ENCODE measurements at regions not wholly inside any gene's neighbourhood (a gene's known extent, or its start where the extent isn't known, plus 50 kb on each side); places are given as distances from the start of the nearest gene placed in this dataset.

DNA sequence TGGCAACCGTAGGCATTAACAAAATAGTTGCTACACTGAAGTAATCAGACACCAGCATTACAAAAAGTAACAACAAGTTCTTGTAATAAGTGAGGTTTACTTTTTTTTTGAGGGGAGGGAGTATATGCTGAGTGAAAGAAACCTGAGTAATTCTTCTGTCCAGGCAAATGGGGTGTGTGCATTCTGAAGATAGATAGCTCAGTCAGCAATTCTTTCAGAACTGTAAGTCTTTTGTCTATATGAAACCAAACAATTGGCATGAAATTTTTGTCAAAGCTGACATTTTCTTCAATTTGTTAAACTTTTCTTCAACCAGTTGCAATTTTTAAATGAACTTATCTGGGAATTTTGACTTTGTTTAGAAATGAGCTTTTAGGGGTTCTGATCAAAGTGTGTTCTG is 208.1 kb upstream of the THSD7B start:
- no peak for DNase-seq

DNA sequence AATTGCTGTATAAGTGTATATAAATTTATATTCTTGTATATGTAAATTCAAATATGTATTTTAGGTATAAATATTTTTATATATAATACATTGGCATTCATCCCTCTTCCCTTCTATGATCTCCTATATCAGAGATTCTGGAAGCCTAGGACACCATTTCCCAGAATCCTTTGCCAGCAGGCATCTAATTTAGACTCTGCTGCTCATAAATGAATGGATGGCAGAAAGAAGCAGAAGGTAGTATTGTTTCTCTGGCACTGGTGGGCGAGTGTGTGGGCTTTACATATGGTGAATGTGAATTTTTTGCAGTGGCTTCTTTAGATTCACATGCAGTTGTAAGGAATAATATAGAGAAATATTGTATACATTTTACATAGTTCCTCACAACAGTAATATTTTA is 215.2 kb upstream of the THSD7B start:
- no peak for DNase-seq

DNA sequence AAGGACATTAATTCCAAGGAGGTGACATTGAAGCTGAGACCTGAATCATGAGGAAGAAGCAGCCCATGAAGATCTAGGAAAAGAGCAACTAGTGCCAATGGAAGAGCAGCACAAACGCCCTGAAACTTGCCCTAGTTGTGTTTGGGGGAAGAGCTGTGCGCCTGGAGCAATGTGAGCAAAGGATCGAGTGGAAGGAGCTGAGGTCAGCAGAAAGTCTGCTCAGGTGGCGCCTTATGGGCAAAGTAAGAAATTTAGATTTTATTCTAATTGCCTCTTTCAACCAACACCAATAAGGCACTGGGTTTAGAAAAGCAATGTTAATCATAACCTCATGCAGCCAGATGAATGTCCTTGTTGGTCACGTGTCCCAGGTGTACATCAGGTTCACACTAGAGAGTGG is 226.0 kb upstream of the THSD7B start:
- no peak for DNase-seq

DNA sequence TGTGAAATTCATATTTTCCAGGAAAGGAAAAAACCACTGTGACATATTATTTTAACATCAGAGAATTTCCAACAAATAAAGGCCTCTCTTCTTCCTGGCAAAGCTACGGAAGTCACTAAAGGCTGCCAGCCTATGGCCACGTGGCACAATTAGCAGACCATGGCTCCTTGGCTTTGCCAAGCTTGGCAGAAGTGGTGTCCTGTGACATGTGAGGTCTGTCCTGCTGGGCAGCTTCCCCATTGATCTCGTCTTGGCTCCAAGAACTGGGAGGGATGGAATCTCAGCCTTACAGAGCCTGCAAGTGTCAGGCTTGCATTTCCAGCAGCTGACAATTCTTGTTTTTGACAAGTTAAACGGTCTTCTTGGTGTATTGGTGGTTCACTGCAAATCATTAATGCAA is 226.9 kb upstream of the THSD7B start:
- no peak for DNase-seq

DNA sequence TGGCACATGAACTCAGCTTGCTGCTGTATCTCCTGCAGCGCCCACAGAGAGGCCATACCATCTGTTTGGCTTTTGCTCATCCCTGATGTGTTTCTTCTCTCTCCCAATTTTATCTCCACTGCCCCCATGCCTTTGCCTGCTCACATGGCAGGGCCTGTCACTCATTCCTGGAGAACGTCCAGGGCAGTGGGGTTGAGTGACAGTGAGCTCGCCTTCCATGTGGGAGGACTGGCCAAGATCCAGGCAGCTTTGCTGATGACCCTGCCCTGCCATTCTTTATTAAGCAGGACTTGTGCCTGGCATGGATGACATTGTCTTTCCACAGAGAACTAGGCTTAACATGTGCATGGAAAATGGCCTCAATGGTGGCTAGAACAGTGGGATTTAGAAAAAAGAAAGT is 230.5 kb upstream of the THSD7B start:
- no peak for DNase-seq

DNA sequence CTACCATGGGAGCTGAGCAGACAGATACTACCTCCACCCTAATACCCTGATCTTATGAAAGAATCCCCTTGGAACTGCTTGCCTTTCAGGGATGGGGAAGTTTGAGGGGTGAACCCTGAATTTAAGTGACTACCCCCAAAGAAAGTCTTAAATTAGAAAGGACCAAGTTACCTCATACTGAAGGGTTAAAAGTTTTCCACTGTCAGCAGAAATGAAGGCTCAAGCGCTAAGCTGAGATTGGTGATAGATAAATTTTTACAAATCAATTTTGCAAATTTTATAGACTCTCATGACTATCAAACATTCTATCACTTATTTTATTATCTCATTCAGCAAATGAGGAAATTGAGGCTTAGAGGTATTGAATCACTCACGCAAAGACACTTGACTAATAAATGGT is 233.2 kb upstream of the THSD7B start:
- DNase-seq, result no peak

DNA sequence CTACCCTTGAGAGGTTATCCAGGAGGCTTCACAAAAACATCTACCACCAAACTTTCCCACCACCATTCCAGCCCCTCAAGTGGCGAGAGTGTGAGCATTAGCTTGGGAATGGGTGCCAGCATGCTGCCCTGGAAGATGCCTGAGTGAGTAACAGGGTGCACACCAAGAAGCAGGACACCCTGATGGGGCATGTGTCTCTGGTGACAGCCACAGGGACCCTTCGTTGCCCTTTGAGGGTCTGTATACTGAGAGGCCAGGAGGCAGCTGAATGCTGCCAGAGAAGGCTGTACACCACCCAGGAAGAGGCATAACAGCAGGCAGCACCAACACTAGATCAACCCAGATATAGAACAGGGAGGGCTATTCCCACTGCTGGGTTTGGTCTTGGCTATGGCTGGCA is 233.6 kb upstream of the THSD7B start:
- DNase-seq, result no peak

DNA sequence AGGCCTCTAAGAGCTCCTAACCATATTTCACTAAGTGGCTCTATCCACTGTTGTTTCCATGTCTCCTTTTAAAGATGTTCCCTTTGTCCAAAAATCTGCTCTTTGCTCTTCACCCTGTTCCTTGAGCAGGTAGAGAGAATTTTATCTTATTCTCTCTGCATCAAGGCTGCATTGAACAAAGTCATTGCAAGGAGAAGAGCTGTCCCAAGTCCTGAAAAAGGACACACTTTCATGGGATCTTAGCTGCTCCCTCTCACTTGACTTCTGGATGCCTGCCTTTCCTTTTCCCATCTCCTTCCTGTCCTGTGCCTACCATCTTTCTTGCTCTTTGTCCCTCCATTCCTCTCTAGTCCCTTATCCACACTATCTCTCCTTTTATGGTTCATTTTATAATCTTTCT is 235.2 kb upstream of the THSD7B start:
- DNase-seq, result peak; percentile 37 to 45

DNA sequence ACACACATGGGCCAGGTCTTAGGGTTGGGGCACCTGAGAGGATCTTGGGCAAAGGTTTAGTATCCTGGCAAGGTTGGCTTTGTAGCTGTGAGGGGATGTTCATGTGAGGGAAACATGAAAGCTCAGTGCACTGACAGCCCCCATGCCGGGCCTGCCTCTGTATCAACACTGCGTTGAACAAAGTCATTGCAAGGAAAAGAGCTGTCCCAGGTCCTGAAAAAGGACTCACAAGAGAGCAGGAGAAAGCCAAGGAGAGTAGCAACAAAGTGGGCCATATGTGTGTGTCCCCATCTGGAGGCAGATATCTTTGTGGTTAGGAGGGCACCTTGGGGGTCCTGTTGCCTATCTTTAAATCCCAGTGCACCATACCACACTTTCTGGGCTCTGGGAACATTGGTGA is 237.8 kb upstream of the THSD7B start:
- peak; percentile 57 to 70 for DNase-seq

DNA sequence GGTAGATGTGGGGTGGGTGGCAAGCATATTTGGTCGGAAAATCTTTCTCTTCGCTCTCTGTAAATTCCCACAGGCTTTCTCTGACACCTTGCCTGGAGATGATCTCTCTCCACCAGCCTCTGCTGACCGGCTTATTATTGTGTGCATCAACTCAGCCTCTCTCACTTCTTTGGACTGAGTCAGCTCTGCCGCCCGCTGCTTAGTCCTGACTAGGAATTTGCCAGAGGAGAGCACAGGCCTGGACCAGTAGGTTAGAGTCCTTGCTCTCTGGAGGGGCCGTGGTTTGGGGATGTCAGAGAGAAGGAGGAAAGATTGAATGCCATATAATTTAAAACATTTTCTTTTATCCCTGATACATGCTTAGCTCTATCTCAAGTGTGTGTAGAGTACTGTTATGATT is 242.6 kb upstream of the THSD7B start:
- DNase-seq, result no peak

DNA sequence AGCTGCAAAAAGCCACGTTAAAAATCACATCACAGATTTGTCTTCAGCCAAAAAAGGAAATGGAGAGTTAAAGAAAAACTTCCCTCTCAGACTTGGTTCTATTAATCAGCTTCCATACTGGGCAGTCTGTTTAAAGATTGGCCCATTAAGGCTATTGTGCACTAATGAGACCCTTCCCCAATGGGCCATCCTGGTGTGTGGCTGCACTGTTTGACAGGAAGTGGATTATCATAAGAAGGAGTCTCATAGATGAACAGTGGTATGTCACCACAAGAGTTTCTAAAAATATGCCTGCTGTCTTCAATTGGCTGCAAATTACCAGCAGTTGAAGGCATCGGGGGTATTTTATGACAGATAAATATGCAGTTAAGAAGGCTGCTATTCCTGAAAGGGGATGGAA is 247.6 kb upstream of the THSD7B start:
- no peak for DNase-seq

DNA sequence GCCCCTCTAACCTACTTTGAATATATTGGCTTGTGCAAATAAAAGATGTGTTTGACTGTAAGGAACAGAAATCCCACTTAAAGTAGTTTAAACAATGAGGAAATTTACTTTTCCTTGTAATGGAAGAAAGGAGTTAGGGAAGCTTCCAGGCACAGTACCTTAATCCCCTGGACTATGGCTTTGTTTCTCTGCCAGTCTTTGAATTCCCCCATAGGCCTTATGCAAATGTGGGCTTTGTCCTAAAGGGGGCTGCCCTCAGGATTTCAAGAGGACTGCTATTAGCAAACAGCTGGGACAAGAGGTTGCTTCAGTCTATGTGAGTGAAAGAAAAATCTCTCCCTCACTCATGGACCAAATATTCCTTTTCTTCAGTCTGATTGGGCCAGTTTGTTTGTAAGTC is 255.1 kb upstream of the THSD7B start:
- no peak for DNase-seq

DNA sequence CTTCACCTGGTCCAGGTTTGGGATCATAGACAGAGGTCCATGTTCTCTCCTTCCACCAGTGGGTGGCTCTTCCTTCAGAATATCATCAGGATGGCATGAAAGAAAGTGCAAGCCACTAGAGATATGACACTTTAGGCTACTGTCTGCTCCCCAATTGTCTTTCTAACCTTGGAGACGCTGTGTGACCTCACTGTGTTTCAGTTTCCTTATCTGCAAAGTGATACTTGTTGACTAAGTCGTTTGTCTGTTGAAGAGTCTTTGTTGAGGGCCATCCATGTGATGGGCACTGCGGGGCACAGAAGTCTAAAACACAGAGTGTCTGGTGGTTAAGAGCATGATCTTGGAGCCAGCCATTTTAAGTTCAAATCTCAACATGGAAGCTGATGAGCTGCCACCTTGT is 259.9 kb upstream of the THSD7B start:
- DNase-seq, result no peak

DNA sequence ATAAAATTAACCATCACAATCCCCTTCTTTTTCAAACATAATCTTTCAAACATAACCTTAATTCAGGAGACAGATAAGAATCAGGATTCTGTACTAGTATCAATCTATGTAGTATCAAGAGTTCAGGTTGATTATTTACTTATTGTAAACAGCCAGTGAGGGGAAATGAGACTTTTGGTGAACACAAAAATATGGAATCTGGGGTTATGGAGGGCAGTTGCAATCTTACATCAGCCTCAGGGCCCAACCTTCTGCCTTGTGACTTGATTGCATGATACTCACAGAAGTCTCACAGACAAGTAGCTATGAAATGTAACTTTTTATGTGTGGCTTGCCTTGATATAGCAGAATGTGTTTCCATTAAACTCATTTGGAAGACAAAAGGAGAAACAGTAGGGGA is 262.7 kb upstream of the THSD7B start:
- no peak for DNase-seq

DNA sequence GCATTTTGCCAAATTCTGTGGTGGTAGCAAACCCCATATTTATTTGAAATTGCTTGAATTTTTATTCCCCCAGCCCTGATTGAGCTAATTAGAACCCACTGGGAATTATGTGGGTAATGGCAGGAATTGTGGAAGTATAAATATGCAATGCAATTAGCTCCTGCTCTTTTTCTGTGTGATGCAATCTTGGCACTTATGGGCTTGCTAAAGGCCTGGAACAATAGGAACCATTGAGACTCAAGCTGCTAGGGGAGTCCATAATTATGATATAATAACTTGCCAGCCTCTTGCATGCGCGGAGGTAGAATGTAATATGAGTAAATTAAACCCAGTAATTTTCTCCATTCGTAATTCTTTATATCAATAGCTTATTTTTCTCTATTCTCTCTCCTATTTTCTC is 267.6 kb upstream of the THSD7B start:
- DNase-seq, result no peak

DNA sequence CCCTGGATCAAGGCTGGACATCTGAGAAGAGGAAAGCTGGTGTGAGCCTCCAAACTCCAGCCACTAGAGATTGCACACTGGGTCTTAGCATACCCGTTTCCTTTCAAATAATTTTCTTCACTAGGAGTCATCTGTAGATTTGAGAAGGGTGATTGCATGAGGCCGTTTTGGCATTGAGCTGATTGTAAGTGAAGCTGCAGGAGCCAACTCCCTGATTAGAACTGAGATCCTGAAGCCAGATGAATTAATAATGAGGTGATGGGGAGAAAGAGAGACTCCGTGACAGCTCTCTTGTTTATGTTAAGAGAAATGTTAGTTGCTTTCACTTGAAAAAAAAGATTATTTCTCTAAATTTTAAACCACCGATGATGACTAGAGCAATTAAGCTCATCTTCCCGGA is 268.4 kb upstream of the THSD7B start:
- DNase-seq, result no peak

DNA sequence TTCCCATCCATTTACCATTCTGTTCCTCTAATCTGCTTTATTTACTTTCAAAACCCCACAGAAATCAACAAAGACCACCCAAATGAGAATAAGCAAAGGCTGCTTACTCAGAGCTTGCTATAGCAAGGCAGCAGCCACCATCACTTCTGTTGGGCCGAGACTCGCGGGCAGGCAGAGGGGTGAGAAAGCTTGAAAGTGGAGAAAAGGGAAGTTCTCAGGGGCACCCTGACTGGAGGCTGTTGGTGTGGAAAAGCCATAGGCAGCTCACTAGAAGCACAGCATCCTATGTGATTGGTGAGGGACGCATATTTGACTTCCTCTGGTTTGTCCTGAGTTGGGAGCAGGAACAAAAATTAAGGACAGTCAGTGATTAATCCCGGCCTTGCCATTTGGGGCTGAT is 269.7 kb upstream of the THSD7B start:
- DNase-seq, result peak; percentile 32 to 47

DNA sequence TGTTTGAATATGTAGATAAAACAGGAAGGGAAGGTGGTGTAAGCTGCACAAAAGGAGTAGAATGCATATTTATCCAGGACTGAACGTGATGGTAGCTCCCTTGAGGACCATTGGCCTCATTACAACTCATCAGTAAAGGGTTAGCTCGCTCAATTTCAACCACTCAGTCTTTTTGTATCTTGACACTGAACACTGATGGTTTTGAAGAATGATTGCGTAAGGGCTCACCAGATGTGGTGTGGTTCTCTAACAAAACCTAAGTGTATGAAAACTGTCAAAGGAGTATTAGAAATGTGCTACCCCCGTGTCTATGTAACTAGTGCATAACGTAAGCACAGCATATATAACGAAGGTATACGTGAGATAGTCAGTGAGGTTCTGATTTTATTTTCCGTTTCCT is 272.4 kb upstream of the THSD7B start:
- peak; percentile 26 to 35 for DNase-seq

DNA sequence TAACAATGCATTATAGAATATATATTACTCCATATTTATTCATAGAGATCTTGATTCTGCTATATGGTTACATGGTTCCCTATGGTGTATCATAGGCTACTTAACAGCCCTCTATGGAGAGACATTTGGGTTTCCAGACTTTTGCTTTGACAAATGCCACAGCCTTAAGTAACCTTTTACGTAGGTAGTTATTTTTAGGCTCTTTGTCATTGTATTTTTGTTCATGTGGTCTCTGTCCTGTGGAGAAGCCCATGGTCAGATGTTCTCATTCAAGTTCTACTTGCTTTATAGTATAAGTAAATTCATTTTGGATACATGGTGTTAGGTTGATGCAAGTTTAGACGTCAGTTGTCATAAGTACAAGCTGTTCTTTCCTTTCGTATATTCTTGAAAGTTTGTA is 275.2 kb upstream of the THSD7B start:
- no peak for DNase-seq

DNA sequence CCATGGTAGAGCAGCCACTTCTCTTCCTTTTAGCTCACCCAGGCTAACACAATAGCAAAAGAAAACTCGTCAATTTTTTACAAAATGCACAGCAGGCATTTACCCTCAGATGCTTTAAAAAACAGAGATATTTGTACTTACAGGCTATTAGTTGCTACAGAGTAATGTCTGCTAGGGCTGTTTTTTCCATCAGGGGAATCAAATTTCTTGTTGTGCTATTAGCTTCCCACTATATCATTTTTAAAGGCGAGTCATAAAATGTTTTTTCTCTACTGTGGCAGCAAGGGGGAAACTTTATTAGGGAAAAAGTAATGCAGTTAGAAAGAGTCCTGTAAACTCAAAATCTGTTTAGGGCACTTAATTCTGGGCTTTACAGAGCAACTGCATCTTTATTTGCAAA is 277.9 kb upstream of the THSD7B start:
- no peak for DNase-seq

DNA sequence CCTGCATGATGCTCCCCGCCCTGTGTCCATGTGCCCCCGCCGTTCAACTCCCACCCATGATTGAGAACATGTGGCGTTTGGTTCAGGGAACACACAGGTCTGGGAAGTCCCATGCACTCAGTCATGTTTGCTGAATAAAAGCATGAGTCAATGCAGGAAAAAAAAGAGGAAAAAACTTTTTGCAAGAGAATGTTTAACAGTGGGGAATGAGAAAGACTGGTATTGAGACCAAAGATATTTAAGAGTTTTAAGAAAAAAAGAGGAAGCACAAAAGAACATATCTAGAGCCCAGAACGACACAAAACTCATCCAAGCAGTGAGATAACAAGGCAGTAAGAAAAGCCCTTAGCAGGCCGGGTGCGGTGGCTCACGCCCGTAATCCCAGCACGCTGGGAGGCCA is 279.2 kb upstream of the THSD7B start:
- DNase-seq, result no peak

DNA sequence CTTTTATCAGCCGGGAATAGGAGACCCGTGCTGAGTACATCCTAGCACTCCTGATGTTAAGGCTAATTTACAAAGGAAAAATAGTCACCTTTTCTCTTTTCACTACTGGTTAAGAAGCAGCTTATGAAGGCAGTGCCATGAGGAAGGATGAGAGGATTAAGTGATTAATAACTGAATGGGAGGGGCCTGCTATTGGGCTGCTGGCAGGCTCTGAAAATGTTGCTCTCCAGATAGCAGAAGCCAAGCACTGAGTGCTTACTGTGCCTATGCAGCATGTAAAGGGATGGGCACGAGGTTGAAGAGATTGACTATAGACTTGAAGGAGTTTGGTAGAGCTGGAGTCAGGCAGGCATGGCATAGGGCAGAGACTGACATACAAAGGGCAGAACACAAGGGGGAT is 282.4 kb upstream of the THSD7B start:
- DNase-seq, result no peak

DNA sequence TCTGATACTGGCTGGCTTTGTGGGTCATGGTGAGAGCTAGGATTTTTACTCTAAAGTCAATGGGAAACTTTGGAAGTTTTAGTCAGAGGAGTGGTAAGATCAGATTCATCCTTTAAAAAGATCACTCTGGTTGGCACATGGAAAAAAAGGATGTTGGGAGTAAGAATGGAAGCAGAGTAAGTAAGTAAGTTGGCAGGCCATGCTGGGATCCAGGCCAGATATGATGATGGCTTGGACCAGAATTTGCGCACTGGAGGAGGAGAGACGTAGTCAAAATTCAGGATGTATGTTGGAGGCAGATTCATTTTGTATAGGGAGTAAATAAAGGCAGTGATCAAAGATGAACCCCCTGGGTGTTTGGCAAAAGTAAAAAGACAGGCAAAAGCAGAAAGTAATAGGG is 283.3 kb upstream of the THSD7B start:
- no peak for DNase-seq

DNA sequence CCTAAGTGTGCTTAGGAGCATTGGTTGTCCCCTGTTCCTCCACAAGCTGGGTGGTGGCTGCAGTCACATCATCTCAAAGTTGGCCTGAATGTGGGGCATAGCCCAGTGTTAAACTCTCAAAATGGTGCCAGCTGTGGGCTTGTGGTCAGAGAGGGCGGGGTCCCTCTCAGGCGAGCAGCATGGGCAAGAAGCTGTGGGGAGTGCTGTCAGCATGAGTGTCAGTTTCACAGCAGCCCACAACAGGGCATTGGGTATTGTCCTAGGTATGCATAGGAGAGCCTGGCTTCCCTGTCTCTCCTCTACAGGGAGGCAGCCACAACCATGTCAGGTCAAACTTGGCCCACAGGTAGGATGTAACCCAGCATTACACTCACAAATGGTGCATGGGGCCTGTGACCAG is 285.6 kb upstream of the THSD7B start:
- DNase-seq, result no peak

DNA sequence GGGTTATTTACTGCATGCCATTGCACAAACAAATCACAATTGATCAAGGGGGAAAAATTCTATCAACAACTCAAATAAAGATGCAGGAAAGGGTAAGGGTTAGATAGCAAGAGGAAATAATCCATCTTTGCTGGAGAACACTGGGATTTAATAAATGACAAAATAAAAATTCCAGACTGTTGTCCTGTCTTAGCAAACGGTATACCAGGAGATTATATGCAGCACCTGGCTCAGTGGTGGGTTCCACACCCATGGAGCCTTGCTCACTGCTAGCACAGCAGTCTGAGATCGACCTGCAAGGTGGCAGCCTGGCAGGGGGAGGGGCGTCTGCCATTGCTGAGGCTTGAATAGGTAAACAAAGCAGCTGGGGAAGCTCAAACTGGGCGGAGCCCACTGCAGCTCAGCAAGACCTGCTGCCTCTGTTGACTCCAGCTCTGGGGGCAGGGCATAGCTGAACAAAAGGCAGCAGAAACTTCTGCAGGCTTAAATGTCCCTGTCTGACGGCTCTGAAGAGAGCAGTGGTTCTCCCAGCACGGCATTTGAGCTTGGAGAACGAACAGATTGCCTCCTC is 296.5 kb upstream of the THSD7B start:
- no peak for DNase-seq

DNA sequence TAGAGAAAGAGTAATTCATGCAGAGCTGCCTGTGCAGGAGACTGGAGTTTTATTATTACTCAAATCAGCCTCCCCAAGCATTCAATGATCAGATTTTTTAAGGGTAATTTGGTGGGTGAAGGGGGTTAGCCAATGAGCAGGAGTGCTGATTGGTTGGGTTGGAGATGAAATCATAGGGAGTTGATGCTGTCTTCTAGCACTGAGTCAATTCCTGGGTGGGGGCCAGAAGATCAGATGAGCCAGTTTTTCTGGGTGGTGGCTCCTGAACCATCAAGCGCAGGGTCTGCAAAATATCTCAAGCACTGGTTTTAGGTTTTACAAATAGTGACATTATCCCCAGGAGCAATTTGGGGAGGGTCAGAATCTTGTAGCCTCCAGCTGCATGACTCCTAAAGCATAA is 312.8 kb upstream of the THSD7B start:
- DNase-seq, result no peak
